ENCODE measurements at regions not wholly inside any gene's neighbourhood (a gene's known extent, or its start where the extent isn't known, plus 50 kb on each side); places are given as distances from the start of the nearest gene placed in this dataset.

GRCh38 chr2:3043726-3044125 lies 333.9 kb downstream of the EIPR1 start:
- TF ChIP-seq, protein P1, sequence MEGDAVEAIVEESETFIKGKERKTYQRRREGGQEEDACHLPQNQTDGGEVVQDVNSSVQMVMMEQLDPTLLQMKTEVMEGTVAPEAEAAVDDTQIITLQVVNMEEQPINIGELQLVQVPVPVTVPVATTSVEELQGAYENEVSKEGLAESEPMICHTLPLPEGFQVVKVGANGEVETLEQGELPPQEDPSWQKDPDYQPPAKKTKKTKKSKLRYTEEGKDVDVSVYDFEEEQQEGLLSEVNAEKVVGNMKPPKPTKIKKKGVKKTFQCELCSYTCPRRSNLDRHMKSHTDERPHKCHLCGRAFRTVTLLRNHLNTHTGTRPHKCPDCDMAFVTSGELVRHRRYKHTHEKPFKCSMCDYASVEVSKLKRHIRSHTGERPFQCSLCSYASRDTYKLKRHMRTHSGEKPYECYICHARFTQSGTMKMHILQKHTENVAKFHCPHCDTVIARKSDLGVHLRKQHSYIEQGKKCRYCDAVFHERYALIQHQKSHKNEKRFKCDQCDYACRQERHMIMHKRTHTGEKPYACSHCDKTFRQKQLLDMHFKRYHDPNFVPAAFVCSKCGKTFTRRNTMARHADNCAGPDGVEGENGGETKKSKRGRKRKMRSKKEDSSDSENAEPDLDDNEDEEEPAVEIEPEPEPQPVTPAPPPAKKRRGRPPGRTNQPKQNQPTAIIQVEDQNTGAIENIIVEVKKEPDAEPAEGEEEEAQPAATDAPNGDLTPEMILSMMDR (IDR thresholded peaks at IDR 0.05): no peak
- no peak for TF ChIP-seq POLR2A (IDR thresholded peaks at IDR 0.05)

Measured in lower leg skin (tissue), 3 donors.